ENCODE measurements at regions not wholly inside any gene's neighbourhood (a gene's known extent, or its start where the extent isn't known, plus 50 kb on each side); places are given as distances from the start of the nearest gene placed in this dataset.

DNA sequence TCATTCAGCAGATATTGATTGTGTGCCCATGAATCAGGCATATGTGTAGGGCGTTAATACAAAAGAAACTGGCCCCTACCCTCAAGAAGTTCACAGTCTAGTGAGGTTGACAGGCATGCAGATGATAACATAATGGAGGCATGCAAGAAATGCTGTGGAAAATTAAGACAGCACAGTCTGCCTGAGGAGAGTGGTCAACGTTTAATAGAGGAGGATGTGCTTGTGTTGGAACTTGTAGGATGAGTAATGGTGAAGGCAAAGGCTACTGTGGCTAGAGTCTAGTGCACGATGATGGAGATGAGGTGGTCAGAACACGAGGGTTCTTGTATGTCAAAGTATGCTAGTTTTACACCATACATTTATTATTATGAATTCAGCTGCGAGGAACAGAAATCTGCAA is 295.7 kb downstream of the SOX2 start:
- no peaks in the 10 kb centered on the region for H3K27me3 ChIP-seq (replicated peaks in 1 of 4; ENCODE audit: control extremely low read depth in 1 of 4, control insufficient read depth in 3 of 4, insufficient read depth in 4 of 4, low read length in 3 of 4)
- H2AFZ ChIP-seq (ENCODE audit: insufficient read depth, low read depth, low read length, poor library complexity, severe bottlenecking) = no peak overlapping the region
- H3K4me3 ChIP-seq (ENCODE audit: control extremely low read depth in 1 of 5, extremely low read depth in 1 of 5, insufficient read depth in 1 of 5, low read depth in 2 of 5, low read length in 4 of 5) = no peak overlapping the region
- no peak overlapping the region for H3K4me2 ChIP-seq (replicated peaks; ENCODE audit: low read depth, low read length, poor library complexity, severe bottlenecking)
- no peaks in the 10 kb centered on the region for H4K20me1 ChIP-seq (ENCODE audit: control insufficient read depth, insufficient read depth, low read length, poor library complexity, severe bottlenecking)
- TF ChIP-seq, protein P1, sequence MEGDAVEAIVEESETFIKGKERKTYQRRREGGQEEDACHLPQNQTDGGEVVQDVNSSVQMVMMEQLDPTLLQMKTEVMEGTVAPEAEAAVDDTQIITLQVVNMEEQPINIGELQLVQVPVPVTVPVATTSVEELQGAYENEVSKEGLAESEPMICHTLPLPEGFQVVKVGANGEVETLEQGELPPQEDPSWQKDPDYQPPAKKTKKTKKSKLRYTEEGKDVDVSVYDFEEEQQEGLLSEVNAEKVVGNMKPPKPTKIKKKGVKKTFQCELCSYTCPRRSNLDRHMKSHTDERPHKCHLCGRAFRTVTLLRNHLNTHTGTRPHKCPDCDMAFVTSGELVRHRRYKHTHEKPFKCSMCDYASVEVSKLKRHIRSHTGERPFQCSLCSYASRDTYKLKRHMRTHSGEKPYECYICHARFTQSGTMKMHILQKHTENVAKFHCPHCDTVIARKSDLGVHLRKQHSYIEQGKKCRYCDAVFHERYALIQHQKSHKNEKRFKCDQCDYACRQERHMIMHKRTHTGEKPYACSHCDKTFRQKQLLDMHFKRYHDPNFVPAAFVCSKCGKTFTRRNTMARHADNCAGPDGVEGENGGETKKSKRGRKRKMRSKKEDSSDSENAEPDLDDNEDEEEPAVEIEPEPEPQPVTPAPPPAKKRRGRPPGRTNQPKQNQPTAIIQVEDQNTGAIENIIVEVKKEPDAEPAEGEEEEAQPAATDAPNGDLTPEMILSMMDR (IDR thresholded peaks at IDR 0.05) = no peak
- no peak for TF ChIP-seq EZH2 (IDR thresholded peaks at IDR 0.05; ENCODE audit: borderline replicate concordance, insufficient read depth, low read depth, low read length, poor library complexity, severe bottlenecking)
- no peaks in the 10 kb centered on the region for H3K79me2 ChIP-seq (ENCODE audit: control insufficient read depth, insufficient read depth, low read length)
- H3K9me3 ChIP-seq (ENCODE audit: control extremely low read depth in 1 of 3, control insufficient read depth in 2 of 3, insufficient read depth in 1 of 3, low read length in 2 of 3) = peaks cover 0 to 4% (median 0%) of the 10 kb centered on the region in 3 donors
- no peak overlapping the region for H3K27ac ChIP-seq (ENCODE audit: low read length in 2 of 2)
- DNase-seq (no peak), ATAC-seq (ENCODE audit: low read depth) (no peak)
- Mint-ChIP-seq H3K4me3 (no peak overlapping the region), H3K4me1 (no peaks in the 10 kb centered on the region), H3K27me3 (no peaks in the 10 kb centered on the region), H3K27ac (no peak overlapping the region), H3K9me3 (ENCODE audit: insufficient read depth) (no peaks in the 10 kb centered on the region)
- H3K9ac ChIP-seq (ENCODE audit: low read length) = no peak overlapping the region
- H3K4me1 ChIP-seq (ENCODE audit: control insufficient read depth in 2 of 2, insufficient read depth in 2 of 2, low read length in 2 of 2) = no peaks in the 10 kb centered on the region
- H3K36me3 ChIP-seq (replicated peaks in 1 of 2; ENCODE audit: control extremely low read depth in 1 of 2, control insufficient read depth in 1 of 2, extremely low read depth in 1 of 2, insufficient read depth in 2 of 2, low read length in 1 of 2) = no peaks in the 10 kb centered on the region
- CTCF ChIA-PET = no interaction called here
- intact Hi-C loops (cut with micrococcal nuclease) = no loop called here
- POLR2A ChIA-PET = no interaction called here
- no CpG with 5 or more reads among the region's 5 CpGs for WGBS (ENCODE audit: insufficient coverage)

DNA sequence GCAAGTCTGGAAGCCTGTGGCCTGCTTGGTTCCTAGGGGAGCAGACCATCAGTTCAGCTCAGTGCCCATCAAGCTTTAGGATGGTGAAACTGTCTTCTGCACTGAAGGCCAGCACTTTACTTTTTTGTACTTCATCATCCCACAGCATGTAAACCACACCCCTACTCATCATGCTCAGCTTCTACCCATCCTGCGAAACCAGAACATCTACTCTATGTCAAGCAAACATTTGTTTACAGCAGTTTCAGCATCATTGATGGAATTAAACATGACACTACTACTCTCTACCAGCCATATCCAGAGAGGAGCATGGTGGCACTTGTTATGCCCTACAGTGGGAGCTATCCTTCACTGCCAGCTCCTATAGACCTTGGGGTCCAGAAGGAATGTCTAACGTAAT is 306.6 kb downstream of the SOX2 start:
- Histone ChIP-seq H3K4me1 (ENCODE audit: control insufficient read depth in 2 of 2, insufficient read depth in 2 of 2, low read length in 2 of 2) (no peaks in the 10 kb centered on the region), H3K36me3 (replicated peaks in 1 of 2; ENCODE audit: control extremely low read depth in 1 of 2, control insufficient read depth in 1 of 2, extremely low read depth in 1 of 2, insufficient read depth in 2 of 2, low read length in 1 of 2) (no peaks in the 10 kb centered on the region), H3K9ac (ENCODE audit: low read length) (no peak overlapping the region), H3K27ac (ENCODE audit: low read length in 2 of 2) (no peak overlapping the region), H3K27me3 (replicated peaks in 1 of 4; ENCODE audit: control extremely low read depth in 1 of 4, control insufficient read depth in 3 of 4, insufficient read depth in 4 of 4, low read length in 3 of 4) (no peaks in the 10 kb centered on the region), H2AFZ (ENCODE audit: insufficient read depth, low read depth, low read length, poor library complexity, severe bottlenecking) (no peak overlapping the region), H4K20me1 (ENCODE audit: control insufficient read depth, insufficient read depth, low read length, poor library complexity, severe bottlenecking) (no peaks in the 10 kb centered on the region), H3K4me3 (ENCODE audit: control extremely low read depth in 1 of 5, extremely low read depth in 1 of 5, insufficient read depth in 1 of 5, low read depth in 2 of 5, low read length in 4 of 5) (no peak overlapping the region), H3K79me2 (ENCODE audit: control insufficient read depth, insufficient read depth, low read length) (no peaks in the 10 kb centered on the region), H3K4me2 (replicated peaks; ENCODE audit: low read depth, low read length, poor library complexity, severe bottlenecking) (no peak overlapping the region), H3K9me3 (ENCODE audit: control extremely low read depth in 1 of 3, control insufficient read depth in 2 of 3, insufficient read depth in 1 of 3, low read length in 2 of 3) (no peaks in the 10 kb centered on the region)
- Mint-ChIP-seq H3K27ac (no peak overlapping the region), H3K9me3 (ENCODE audit: insufficient read depth) (no peaks in the 10 kb centered on the region), H3K4me1 (no peaks in the 10 kb centered on the region), H3K4me3 (no peak overlapping the region), H3K27me3 (no peaks in the 10 kb centered on the region)
- POLR2A ChIA-PET = no interaction called here
- DNase-seq (no peak), ATAC-seq (ENCODE audit: low read depth) (no peak)
- TF ChIP-seq EZH2 (IDR thresholded peaks at IDR 0.05; ENCODE audit: borderline replicate concordance, insufficient read depth, low read depth, low read length, poor library complexity, severe bottlenecking) = no peak
- TF ChIP-seq, protein P1 (IDR thresholded peaks at IDR 0.05) = no peak
- intact Hi-C loops (cut with micrococcal nuclease) = no loop called here
- WGBS (ENCODE audit: insufficient coverage) = 90% methylated on average over 1 of the region's 2 CpGs
- CTCF ChIA-PET = no interaction called here
